B cell (primary cell): ENCODE measurements at regions not wholly inside any gene's neighbourhood (a gene's known extent, or its start where the extent isn't known, plus 50 kb on each side); places are given as distances from the start of the nearest gene placed in this dataset.

ENCODE experiments used
- ATAC-seq: fragments of 200-7000 bp; cut with Tn5 transposase; one replicate; pipeline ENCODE4 v1.10.0; 2021; ENCODE audit warnings: low read depth, mild to moderate bottlenecking, moderate number of reproducible peaks, moderate library complexity
- CTCF ChIA-PET: fragments of 350-600 bp; sonication (Branson Sonifier 250); formaldehyde crosslinking; loops from one replicate; lab custom pipeline; 2021; ENCODE audit warnings: antibody characterized with exemption, inconsistent platforms; lab: Charles Lee
- POLR2A ChIA-PET: fragments of 350-600 bp; sonication (Branson Sonifier 250); formaldehyde crosslinking; loops from one replicate; lab custom pipeline; 2021; ENCODE audit warnings: antibody characterized with exemption; lab: Charles Lee
- DNase-seq: peaks from one replicate; pipeline ENCODE4 v3.0.0; 2013
- H2AFZ ChIP-seq: 2 replicates; pipeline ENCODE4 v1.6.1; 2012; ENCODE audit warnings: mild to moderate bottlenecking, low read depth, low read length; ENCODE audit not compliant: insufficient read depth, poor library complexity, severe bottlenecking
- H3K27ac ChIP-seq, 2 donors: 1 replicate in 1 of 2; 2 replicates in 1 of 2; pipeline ENCODE4 v1.5.1; 2012 to 2013; ENCODE audit warnings: low read length in 2 of 2, mild to moderate bottlenecking in 2 of 2, moderate library complexity in 1 of 2
- H3K27me3 ChIP-seq, 4 experiments: fragments of 200-600 bp in 1 of 4; sonication (generic) in 1 of 4; replicated peaks in 1 of 4; 1 replicate in 2 of 4; 2 replicates in 2 of 4; pipeline versions ENCODE4 v1.6.1 to v1.7.0; 2013 to 2016; ENCODE audit warnings: low read length in 3 of 4, mild to moderate bottlenecking in 2 of 4, mixed read lengths in 1 of 4, moderate library complexity in 1 of 4; ENCODE audit not compliant: insufficient read depth in 4 of 4, control insufficient read depth in 3 of 4; ENCODE audit errors: control extremely low read depth in 1 of 4
- H3K36me3 ChIP-seq, 2 experiments: replicated peaks in 1 of 2; 1 replicate in 1 of 2; 2 replicates in 1 of 2; pipeline versions ENCODE4 v1.6.1 to v1.7.1; 2013; ENCODE audit warnings: low read length in 1 of 2; ENCODE audit not compliant: insufficient read depth in 2 of 2, control insufficient read depth in 1 of 2; ENCODE audit errors: control extremely low read depth in 1 of 2, extremely low read depth in 1 of 2
- H3K4me1 ChIP-seq, 2 donors: fragments of 200-600 bp in 1 of 2; sonication (generic) in 1 of 2; 1 replicate in 1 of 2; 2 replicates in 1 of 2; pipeline versions ENCODE4 v1.5.1 to v1.6.1; 2013 to 2017; ENCODE audit warnings: low read length in 2 of 2; ENCODE audit not compliant: control insufficient read depth in 2 of 2, insufficient read depth in 2 of 2
- H3K4me2 ChIP-seq: replicated peaks from 2 replicates; pipeline ENCODE3; 2012; ENCODE audit warnings: mild to moderate bottlenecking, low read depth, low read length; ENCODE audit not compliant: poor library complexity, severe bottlenecking
- H3K4me3 ChIP-seq, 5 experiments: fragments of 200-600 bp in 1 of 5; sonication (generic) in 1 of 5; 1 replicate in 3 of 5; 2 replicates in 2 of 5; pipeline versions ENCODE4 v1.5.1 to v1.7.0; 2011 to 2016; ENCODE audit warnings: low read length in 4 of 5, mild to moderate bottlenecking in 4 of 5, low read depth in 2 of 5, control low read depth in 1 of 5, moderate library complexity in 1 of 5; ENCODE audit not compliant: insufficient read depth in 1 of 5; ENCODE audit errors: control extremely low read depth in 1 of 5, extremely low read depth in 1 of 5
- H3K79me2 ChIP-seq: fragments of 200-600 bp; sonication (generic); one replicate; pipeline ENCODE4 v1.6.0; 2016; ENCODE audit warnings: low read length; ENCODE audit not compliant: control insufficient read depth, insufficient read depth
- H3K9ac ChIP-seq: fragments of 200-600 bp; sonication (generic); 2 replicates; pipeline ENCODE4 v1.6.1; 2017; ENCODE audit warnings: mild to moderate bottlenecking, low read length, moderate library complexity
- H3K9me3 ChIP-seq, 3 donors: one replicate each; pipeline versions ENCODE4 v1.6.1 to v1.7.1; 2013; ENCODE audit warnings: low read length in 2 of 3; ENCODE audit not compliant: control insufficient read depth in 2 of 3, insufficient read depth in 1 of 3; ENCODE audit errors: control extremely low read depth in 1 of 3
- H4K20me1 ChIP-seq: 2 replicates; pipeline ENCODE4 v1.6.0; 2012; ENCODE audit warnings: mild to moderate bottlenecking, low read length; ENCODE audit not compliant: insufficient read depth, control insufficient read depth, poor library complexity, severe bottlenecking
- H3K27ac Mint-ChIP-seq: one replicate; pipeline ENCODE4 v1.8.0; 2021; ENCODE audit warnings: mixed read lengths
- H3K27me3 Mint-ChIP-seq: one replicate; pipeline ENCODE4 v1.8.0; 2021; ENCODE audit warnings: mixed read lengths
- H3K4me1 Mint-ChIP-seq: one replicate; pipeline ENCODE4 v1.8.0; 2021; ENCODE audit warnings: mixed read lengths
- H3K4me3 Mint-ChIP-seq: one replicate; pipeline ENCODE4 v1.8.0; 2021; ENCODE audit warnings: mixed read lengths
- H3K9me3 Mint-ChIP-seq: one replicate; pipeline ENCODE4 v1.8.0; 2022; ENCODE audit warnings: mixed read lengths; ENCODE audit not compliant: insufficient read depth
- EZH2 ChIP-seq: IDR thresholded peaks from 2 replicates; pipeline ENCODE4 v1.6.1; 2012; ENCODE audit warnings: borderline replicate concordance, low read depth, mild to moderate bottlenecking, moderate library complexity, low read length; ENCODE audit not compliant: insufficient read depth, poor library complexity, severe bottlenecking
- WGBS: methylation state at CpG from one replicate; pipeline ENCODE4 v1.1.5; 2013; ENCODE audit warnings: missing lambda C conversion rate; ENCODE audit not compliant: insufficient coverage; 5-methylcytosine and 5-hydroxymethylcytosine counted together
- intact Hi-C: fragments of 100-400 bp; cut with micrococcal nuclease; formaldehyde crosslinking; loops from one replicate; pipeline ENCODE4 v1.10.0; 2022
- TF ChIP-seq, protein P1 (sequence below): fragments of 200-600 bp; IDR thresholded peaks from one replicate; pipeline ENCODE4 v1.8.0; 2022; ENCODE audit warnings: antibody characterized with exemption, mild to moderate bottlenecking

DNA sequence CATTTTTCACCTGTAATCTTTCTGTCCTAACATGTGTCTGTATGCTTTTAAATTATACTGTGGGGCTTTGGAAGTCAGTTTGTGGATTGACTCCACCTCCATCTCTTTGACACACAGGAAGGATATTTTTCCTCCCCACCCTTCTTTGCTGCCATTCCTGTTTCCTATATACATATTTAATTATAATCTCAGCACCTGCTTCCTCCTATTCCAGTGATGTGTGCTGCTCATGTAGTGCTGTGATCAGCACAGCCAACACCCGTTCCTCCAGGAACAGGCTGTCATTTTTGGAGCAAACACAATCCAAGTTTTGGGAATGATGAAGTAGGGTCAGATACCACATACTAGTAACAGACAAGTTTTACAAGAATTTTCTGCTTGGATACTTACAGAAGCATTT, 135.0 kb upstream of the PRPS1L1 start:
- no peak overlapping the region for H3K27ac ChIP-seq
- Mint-ChIP-seq H3K27me3 (peaks cover 9% of the 10 kb centered on the region), H3K4me3 (no peak overlapping the region), H3K4me1 (no peaks in the 10 kb centered on the region), H3K9me3 (no peaks in the 10 kb centered on the region), H3K27ac (no peak overlapping the region)
- intact Hi-C loops, result no loop called here
- ATAC-seq (no peak), DNase-seq (no peak)
- H3K27me3 ChIP-seq, result no peaks in the 10 kb centered on the region
- ChIA-PET POLR2A (no interaction called here), CTCF (no interaction called here)
- no peaks in the 10 kb centered on the region for H3K9me3 ChIP-seq
- H3K79me2 ChIP-seq, result no peaks in the 10 kb centered on the region
- H3K4me3 ChIP-seq, result no peak overlapping the region
- H3K36me3 ChIP-seq, result no peaks in the 10 kb centered on the region
- no peak overlapping the region for H3K4me2 ChIP-seq
- no peak overlapping the region for H3K9ac ChIP-seq
- H4K20me1 ChIP-seq, result no peaks in the 10 kb centered on the region
- H2AFZ ChIP-seq, result no peak overlapping the region
- TF ChIP-seq, protein P1, sequence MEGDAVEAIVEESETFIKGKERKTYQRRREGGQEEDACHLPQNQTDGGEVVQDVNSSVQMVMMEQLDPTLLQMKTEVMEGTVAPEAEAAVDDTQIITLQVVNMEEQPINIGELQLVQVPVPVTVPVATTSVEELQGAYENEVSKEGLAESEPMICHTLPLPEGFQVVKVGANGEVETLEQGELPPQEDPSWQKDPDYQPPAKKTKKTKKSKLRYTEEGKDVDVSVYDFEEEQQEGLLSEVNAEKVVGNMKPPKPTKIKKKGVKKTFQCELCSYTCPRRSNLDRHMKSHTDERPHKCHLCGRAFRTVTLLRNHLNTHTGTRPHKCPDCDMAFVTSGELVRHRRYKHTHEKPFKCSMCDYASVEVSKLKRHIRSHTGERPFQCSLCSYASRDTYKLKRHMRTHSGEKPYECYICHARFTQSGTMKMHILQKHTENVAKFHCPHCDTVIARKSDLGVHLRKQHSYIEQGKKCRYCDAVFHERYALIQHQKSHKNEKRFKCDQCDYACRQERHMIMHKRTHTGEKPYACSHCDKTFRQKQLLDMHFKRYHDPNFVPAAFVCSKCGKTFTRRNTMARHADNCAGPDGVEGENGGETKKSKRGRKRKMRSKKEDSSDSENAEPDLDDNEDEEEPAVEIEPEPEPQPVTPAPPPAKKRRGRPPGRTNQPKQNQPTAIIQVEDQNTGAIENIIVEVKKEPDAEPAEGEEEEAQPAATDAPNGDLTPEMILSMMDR, result no peak
- no peak for TF ChIP-seq EZH2
- WGBS, result no CpG with 5 or more reads among the region's 1 CpG
- no peaks in the 10 kb centered on the region for H3K4me1 ChIP-seq

DNA sequence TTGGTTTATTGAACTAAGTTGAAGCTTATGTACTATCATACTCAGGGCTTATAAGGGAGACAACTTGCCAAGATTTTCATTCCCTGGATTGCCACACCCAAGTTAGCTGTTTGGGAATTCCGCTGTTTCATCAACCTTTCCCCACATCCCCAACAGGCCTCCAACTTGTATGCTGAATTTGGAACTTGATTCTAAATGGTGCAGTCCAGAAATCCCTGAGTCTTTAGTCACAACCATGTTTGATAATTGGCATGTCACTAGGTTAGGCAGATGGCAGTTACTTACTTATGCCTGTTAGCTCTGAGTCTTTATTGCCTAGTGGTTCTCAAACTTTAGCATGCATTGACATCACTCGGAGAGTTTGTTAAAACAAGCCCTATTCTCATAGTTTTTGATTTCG, 135.4 kb upstream of the PRPS1L1 start:
- Histone ChIP-seq H3K79me2 (no peaks in the 10 kb centered on the region), H3K4me3 (no peak overlapping the region), H3K9ac (no peak overlapping the region), H3K36me3 (no peaks in the 10 kb centered on the region), H3K9me3 (no peaks in the 10 kb centered on the region), H2AFZ (no peak overlapping the region), H3K4me1 (no peaks in the 10 kb centered on the region), H3K4me2 (no peak overlapping the region), H4K20me1 (no peaks in the 10 kb centered on the region), H3K27me3 (no peaks in the 10 kb centered on the region), H3K27ac (no peak overlapping the region)
- H3K4me3 Mint-ChIP-seq, result no peak overlapping the region
- no peaks in the 10 kb centered on the region for H3K4me1 Mint-ChIP-seq
- peaks cover 9% of the 10 kb centered on the region for H3K27me3 Mint-ChIP-seq
- no peaks in the 10 kb centered on the region for H3K9me3 Mint-ChIP-seq
- CTCF ChIA-PET, result no interaction called here
- TF ChIP-seq EZH2, result no peak
- TF ChIP-seq, protein P1, result no peak
- no peak for DNase-seq
- WGBS, result 100% methylated on average over 2 of the region's 3 CpGs
- intact Hi-C loops, result no loop called here
- H3K27ac Mint-ChIP-seq, result no peak overlapping the region
- POLR2A ChIA-PET, result no interaction called here
- no peak for ATAC-seq
